ENCODE measurements at regions not wholly inside any gene's neighbourhood (a gene's known extent, or its start where the extent isn't known, plus 50 kb on each side); places are given as distances from the start of the nearest gene placed in this dataset.

DNA sequence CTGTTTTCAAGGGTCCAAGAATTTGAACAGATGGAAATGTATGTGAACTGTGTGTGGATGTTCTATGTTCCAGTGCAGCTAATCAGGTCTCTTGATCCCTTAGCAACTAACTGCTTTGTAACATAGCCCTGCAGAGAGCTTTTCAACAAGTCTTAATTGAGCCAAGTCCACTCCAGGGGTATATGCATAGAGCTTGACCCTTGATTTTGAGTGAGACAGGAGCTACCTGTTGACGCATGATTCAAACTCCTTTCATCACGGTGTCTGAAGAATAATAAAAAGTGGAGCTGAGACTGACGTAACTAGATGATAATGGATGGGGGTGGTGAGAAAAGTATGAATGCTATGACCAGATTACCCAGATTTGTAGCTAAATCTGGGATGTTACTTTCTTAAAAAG lies 93.3 kb upstream of the CCDC54 start:
- TF ChIP-seq, protein P1, sequence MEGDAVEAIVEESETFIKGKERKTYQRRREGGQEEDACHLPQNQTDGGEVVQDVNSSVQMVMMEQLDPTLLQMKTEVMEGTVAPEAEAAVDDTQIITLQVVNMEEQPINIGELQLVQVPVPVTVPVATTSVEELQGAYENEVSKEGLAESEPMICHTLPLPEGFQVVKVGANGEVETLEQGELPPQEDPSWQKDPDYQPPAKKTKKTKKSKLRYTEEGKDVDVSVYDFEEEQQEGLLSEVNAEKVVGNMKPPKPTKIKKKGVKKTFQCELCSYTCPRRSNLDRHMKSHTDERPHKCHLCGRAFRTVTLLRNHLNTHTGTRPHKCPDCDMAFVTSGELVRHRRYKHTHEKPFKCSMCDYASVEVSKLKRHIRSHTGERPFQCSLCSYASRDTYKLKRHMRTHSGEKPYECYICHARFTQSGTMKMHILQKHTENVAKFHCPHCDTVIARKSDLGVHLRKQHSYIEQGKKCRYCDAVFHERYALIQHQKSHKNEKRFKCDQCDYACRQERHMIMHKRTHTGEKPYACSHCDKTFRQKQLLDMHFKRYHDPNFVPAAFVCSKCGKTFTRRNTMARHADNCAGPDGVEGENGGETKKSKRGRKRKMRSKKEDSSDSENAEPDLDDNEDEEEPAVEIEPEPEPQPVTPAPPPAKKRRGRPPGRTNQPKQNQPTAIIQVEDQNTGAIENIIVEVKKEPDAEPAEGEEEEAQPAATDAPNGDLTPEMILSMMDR (IDR thresholded peaks at IDR 0.05) = no peak
- TF ChIP-seq POLR2A (IDR thresholded peaks at IDR 0.05; ENCODE audit: low read depth) (no peak), POLR2AphosphoS5 (IDR thresholded peaks at IDR 0.05) (no peak), EP300 (IDR thresholded peaks at IDR 0.05) (no peak)

All from esophagus muscularis mucosa (tissue), 4 donors.